ENCODE measurements at regions not wholly inside any gene's neighbourhood (a gene's known extent, or its start where the extent isn't known, plus 50 kb on each side); places are given as distances from the start of the nearest gene placed in this dataset.
"Not testable (repeated sequence)": the region's sequence is repeated elsewhere in the genome, so short reads cannot be mapped to it uniquely, and the experiment has no call there.

- no peak for DNase-seq (ENCODE audit: low spot score)
Measured at GRCh38 chr4:29708473-29708872, 1011.7 kb upstream of the PCDH7 start.

GRCh38 chr4:29710519-29710918 lies 1009.6 kb upstream of the PCDH7 start:
- DNase-seq (ENCODE audit: low spot score), result no peak

- no peak for DNase-seq (ENCODE audit: low spot score)
Measured at GRCh38 chr4:29711226-29711625, 1008.9 kb upstream of the PCDH7 start.

GRCh38 chr4:29717287-29718057 lies 1002.7 kb upstream of the PCDH7 start:
- no peak for DNase-seq (ENCODE audit: low spot score)

GRCh38 chr4:29718136-29718535 lies 1002.0 kb upstream of the PCDH7 start:
- no peak for DNase-seq (ENCODE audit: low spot score)

GRCh38 chr4:29722253-29722652 lies 997.9 kb upstream of the PCDH7 start:
- DNase-seq (ENCODE audit: low spot score), result no peak

GRCh38 chr4:29726938-29727337 lies 993.2 kb upstream of the PCDH7 start:
- no peak for DNase-seq (ENCODE audit: low spot score)

- DNase-seq (ENCODE audit: low spot score), result no peak
Measured at GRCh38 chr4:29734343-29735213, 985.6 kb upstream of the PCDH7 start.

- no peak for DNase-seq (ENCODE audit: low spot score)
Measured at GRCh38 chr4:29756966-29757365, 963.2 kb upstream of the PCDH7 start.

GRCh38 chr4:29762151-29762550 lies 958.0 kb upstream of the PCDH7 start:
- DNase-seq (ENCODE audit: low spot score), result no peak

- DNase-seq (ENCODE audit: low spot score), result no peak
Measured at GRCh38 chr4:29770627-29771026, 949.5 kb upstream of the PCDH7 start.

GRCh38 chr4:29788123-29788522 lies 932.0 kb upstream of the PCDH7 start:
- DNase-seq (ENCODE audit: low spot score), result not testable (repeated sequence)

GRCh38 chr4:29805245-29805644 lies 914.9 kb upstream of the PCDH7 start:
- no peak for DNase-seq (ENCODE audit: low spot score)

GRCh38 chr4:29805916-29806480 lies 914.2 kb upstream of the PCDH7 start:
- no peak for DNase-seq (ENCODE audit: low spot score)

GRCh38 chr4:29817961-29818360 lies 902.2 kb upstream of the PCDH7 start:
- no peak for DNase-seq (ENCODE audit: low spot score)

GRCh38 chr4:29829067-29829466 lies 891.1 kb upstream of the PCDH7 start:
- no peak for DNase-seq (ENCODE audit: low spot score)

GRCh38 chr4:29852537-29852936 lies 867.6 kb upstream of the PCDH7 start:
- DNase-seq (ENCODE audit: low spot score), result no peak

GRCh38 chr4:29853833-29854232 lies 866.3 kb upstream of the PCDH7 start:
- DNase-seq (ENCODE audit: low spot score), result no peak

- DNase-seq (ENCODE audit: low spot score), result no peak
Measured at GRCh38 chr4:29861307-29861706, 858.9 kb upstream of the PCDH7 start.

- DNase-seq (ENCODE audit: low spot score), result no peak
Measured at GRCh38 chr4:29867412-29867811, 852.8 kb upstream of the PCDH7 start.

- no peak for DNase-seq (ENCODE audit: low spot score)
Measured at GRCh38 chr4:29900336-29900735, 819.8 kb upstream of the PCDH7 start.

GRCh38 chr4:29908276-29908675 lies 811.9 kb upstream of the PCDH7 start:
- no peak for DNase-seq (ENCODE audit: low spot score)

GRCh38 chr4:29927895-29928294 lies 792.3 kb upstream of the PCDH7 start:
- no peak for DNase-seq (ENCODE audit: low spot score)

All from mucosa of gallbladder (tissue), 1 donor.